OCI-LY7 (cell line): ENCODE measurements at regions not wholly inside any gene's neighbourhood (a gene's known extent, or its start where the extent isn't known, plus 50 kb on each side); places are given as distances from the start of the nearest gene placed in this dataset.

Experiments
- EZH2phosphoT487 ChIP-seq: fragments of 200-600 bp; sonication (generic); IDR thresholded peaks from 2 replicates; pipeline ENCODE4 v1.6.1; 2018; ENCODE audit warnings: low read depth, borderline replicate concordance, mild to moderate bottlenecking, mixed run types, antibody characterized with exemption, low read length, moderate library complexity, mixed read lengths
- TF ChIP-seq, protein P1 (sequence below): fragments of 200-600 bp; sonication (generic); conservative IDR thresholded peaks from 2 replicates; pipeline ENCODE4 v1.5.1; 2014; ENCODE audit warnings: mild to moderate bottlenecking, antibody characterized with exemption, low read length, moderate library complexity, mixed read lengths

DNA sequence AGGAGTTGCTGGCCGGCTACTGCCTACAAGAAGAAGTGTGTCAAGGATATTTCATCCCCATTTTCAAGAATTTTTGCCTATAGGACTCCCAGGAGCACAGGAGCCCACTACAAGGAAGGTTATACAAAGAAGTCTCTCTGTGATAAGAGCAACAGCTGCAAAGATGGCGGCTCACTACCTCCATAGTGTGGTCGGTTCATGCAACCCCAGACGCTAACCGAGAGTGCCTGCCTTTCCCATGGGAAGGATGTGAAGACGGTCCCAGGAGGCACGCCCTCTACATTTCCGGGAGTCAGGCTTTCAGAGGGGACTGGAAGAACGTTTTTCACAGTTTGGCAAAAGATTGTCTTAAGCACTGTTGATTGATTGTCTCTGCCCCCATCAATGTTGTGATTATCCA, 816.3 kb downstream of the QKI start:
- TF ChIP-seq, protein P1, sequence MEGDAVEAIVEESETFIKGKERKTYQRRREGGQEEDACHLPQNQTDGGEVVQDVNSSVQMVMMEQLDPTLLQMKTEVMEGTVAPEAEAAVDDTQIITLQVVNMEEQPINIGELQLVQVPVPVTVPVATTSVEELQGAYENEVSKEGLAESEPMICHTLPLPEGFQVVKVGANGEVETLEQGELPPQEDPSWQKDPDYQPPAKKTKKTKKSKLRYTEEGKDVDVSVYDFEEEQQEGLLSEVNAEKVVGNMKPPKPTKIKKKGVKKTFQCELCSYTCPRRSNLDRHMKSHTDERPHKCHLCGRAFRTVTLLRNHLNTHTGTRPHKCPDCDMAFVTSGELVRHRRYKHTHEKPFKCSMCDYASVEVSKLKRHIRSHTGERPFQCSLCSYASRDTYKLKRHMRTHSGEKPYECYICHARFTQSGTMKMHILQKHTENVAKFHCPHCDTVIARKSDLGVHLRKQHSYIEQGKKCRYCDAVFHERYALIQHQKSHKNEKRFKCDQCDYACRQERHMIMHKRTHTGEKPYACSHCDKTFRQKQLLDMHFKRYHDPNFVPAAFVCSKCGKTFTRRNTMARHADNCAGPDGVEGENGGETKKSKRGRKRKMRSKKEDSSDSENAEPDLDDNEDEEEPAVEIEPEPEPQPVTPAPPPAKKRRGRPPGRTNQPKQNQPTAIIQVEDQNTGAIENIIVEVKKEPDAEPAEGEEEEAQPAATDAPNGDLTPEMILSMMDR, result no peak
- no peak for TF ChIP-seq EZH2phosphoT487
